ENCODE measurements at regions not wholly inside any gene's neighbourhood (a gene's known extent, or its start where the extent isn't known, plus 50 kb on each side); places are given as distances from the start of the nearest gene placed in this dataset.

DNA sequence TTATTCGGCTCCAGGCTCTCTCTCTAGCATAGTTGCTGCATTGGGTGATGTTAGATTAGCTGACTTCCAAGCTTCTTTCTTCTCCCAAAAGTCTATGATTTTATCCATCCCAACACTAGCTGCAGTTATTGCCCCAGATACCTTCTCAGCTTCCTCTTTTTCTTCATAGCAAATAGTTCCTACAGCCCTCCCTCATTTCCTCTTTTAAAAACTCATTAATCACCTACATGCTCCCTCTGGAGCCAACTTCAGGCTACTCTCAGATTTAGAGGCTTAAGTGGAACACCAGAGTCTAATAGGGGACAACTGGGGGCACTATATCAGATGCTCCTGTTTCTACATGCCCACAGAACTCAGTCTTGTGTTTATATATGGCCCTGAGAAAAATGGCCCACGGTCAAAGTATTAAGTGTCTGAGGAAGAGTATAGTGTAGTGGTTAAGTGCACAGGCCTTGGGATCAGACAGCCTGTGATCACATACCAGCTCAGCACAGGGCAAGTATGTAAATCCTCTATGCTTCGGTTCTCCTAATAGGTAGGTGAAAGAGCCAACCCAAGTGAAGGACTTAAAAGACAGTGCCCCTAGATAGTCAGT is 241.9 kb upstream of the SLC14A2 start:
- no peak for TF ChIP-seq CEBPB (IDR thresholded peaks at IDR 0.05; ENCODE audit: low read depth, low read length)
- TF ChIP-seq, protein P1, sequence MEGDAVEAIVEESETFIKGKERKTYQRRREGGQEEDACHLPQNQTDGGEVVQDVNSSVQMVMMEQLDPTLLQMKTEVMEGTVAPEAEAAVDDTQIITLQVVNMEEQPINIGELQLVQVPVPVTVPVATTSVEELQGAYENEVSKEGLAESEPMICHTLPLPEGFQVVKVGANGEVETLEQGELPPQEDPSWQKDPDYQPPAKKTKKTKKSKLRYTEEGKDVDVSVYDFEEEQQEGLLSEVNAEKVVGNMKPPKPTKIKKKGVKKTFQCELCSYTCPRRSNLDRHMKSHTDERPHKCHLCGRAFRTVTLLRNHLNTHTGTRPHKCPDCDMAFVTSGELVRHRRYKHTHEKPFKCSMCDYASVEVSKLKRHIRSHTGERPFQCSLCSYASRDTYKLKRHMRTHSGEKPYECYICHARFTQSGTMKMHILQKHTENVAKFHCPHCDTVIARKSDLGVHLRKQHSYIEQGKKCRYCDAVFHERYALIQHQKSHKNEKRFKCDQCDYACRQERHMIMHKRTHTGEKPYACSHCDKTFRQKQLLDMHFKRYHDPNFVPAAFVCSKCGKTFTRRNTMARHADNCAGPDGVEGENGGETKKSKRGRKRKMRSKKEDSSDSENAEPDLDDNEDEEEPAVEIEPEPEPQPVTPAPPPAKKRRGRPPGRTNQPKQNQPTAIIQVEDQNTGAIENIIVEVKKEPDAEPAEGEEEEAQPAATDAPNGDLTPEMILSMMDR (conservative IDR thresholded peaks at IDR 0.05; ENCODE audit: low read depth, low read length) = no peak
- TF ChIP-seq, protein P2, sequence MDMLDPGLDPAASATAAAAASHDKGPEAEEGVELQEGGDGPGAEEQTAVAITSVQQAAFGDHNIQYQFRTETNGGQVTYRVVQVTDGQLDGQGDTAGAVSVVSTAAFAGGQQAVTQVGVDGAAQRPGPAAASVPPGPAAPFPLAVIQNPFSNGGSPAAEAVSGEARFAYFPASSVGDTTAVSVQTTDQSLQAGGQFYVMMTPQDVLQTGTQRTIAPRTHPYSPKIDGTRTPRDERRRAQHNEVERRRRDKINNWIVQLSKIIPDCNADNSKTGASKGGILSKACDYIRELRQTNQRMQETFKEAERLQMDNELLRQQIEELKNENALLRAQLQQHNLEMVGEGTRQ (IDR thresholded peaks at IDR 0.05; ENCODE audit: low read depth, low read length) = no peak
- no peak for TF ChIP-seq MAZ (IDR thresholded peaks at IDR 0.05; ENCODE audit: borderline replicate concordance, low read depth, low read length)
- TF ChIP-seq MXI1 (IDR thresholded peaks at IDR 0.05; ENCODE audit: borderline replicate concordance, low read depth, low read length) = no peak
- no peak for TF ChIP-seq RFX5 (IDR thresholded peaks at IDR 0.05; ENCODE audit: low read depth, low read length)

All from IMR-90 (cell line).